ENCODE measurements at regions not wholly inside any gene's neighbourhood (a gene's known extent, or its start where the extent isn't known, plus 50 kb on each side); places are given as distances from the start of the nearest gene placed in this dataset.

GRCh38 chr5:109950634-109951033 is 260.9 kb downstream of the MAN2A1 start:
- no peaks in the 10 kb centered on the region for H3K9me3 ChIP-seq (ENCODE audit: insufficient read depth in 2 of 2, low read depth in 1 of 2, low read length in 1 of 2)
- DNase-seq (ENCODE audit: low read depth in 1 of 2, low spot score in 2 of 2) (no peak), FAIRE-seq (no peak)
- no peak overlapping the region for H3K14ac ChIP-seq (ENCODE audit: insufficient read length)
- H4K8ac ChIP-seq (ENCODE audit: extremely low read depth, insufficient read depth, low read length): no peak overlapping the region
- no peak overlapping the region for H3K56ac ChIP-seq (replicated peaks; ENCODE audit: insufficient read length, low read depth, low read length)
- no peak overlapping the region for H4K5ac ChIP-seq (ENCODE audit: insufficient read length, low read depth, low read length)
- ChIA-PET POLR2A (ENCODE audit: partially characterized antibody) (no interaction called here), CTCF (ENCODE audit: partially characterized antibody) (interaction anchor here (1.4 to 6.3 kb wide), 3 partner anchors 10 to 87 kb away, joined by 3 to 26 read pairs (median 4); no protein-coding TSS in a partner anchor)
- no peak overlapping the region for H2BK120ac ChIP-seq (replicated peaks; ENCODE audit: low read depth, low read length)
- TF ChIP-seq HDAC2 (IDR thresholded peaks at IDR 0.05; ENCODE audit: borderline replicate concordance in 1 of 2, low read depth in 2 of 2, low read length in 2 of 2) (no peak), CREB1 (IDR thresholded peaks at IDR 0.05) (no peak), CHD2 (IDR thresholded peaks at IDR 0.05; ENCODE audit: low read length) (no peak), CEBPB (IDR thresholded peaks at IDR 0.05; ENCODE audit: low read depth, low read length) (no peak), EZH2 (IDR thresholded peaks at IDR 0.05; ENCODE audit: low read depth, low read length, severe bottlenecking) (no peak), EGR1 (IDR thresholded peaks at IDR 0.05; ENCODE audit: borderline replicate concordance, low read depth, low read length) (no peak), SRF (IDR thresholded peaks at IDR 0.05; ENCODE audit: low read depth, low read length) (no peak)
- H2BK12ac ChIP-seq (ENCODE audit: low read depth, low read length): no peak overlapping the region
- no peak overlapping the region for H3K4me2 ChIP-seq (ENCODE audit: insufficient read depth in 1 of 2, low read depth in 2 of 2, low read length in 2 of 2)
- no peak overlapping the region for H3K23ac ChIP-seq (ENCODE audit: insufficient read length)
- H2AFZ ChIP-seq (ENCODE audit: low read length): no peak overlapping the region
- no peak overlapping the region for H2BK20ac ChIP-seq (ENCODE audit: low read length)
- no peaks in the 10 kb centered on the region for H4K20me1 ChIP-seq (replicated peaks in 1 of 2; ENCODE audit: control insufficient read depth in 1 of 2, insufficient read depth in 2 of 2, low read length in 2 of 2)
- H3K79me1 ChIP-seq (ENCODE audit: low read depth, low read length): no peaks in the 10 kb centered on the region
- no peak overlapping the region for H3K4ac ChIP-seq (replicated peaks; ENCODE audit: insufficient read length, low read depth, low read length)
- no peak overlapping the region for H2BK5ac ChIP-seq (ENCODE audit: low read depth, low read length)
- no peak overlapping the region for H2BK15ac ChIP-seq (ENCODE audit: low read length)
- no peaks in the 10 kb centered on the region for H3K23me2 ChIP-seq (ENCODE audit: low read depth, low read length)
- H3K4me3 ChIP-seq (ENCODE audit: extremely low read depth in 1 of 4, insufficient read depth in 2 of 4, low read depth in 3 of 4, low read length in 4 of 4): no peak overlapping the region
- no peaks in the 10 kb centered on the region for H3K27me3 ChIP-seq (replicated peaks in 1 of 4; ENCODE audit: control insufficient read depth in 3 of 4, extremely low read depth in 1 of 4, insufficient read depth in 3 of 4, low read length in 3 of 4)
- H3K18ac ChIP-seq (ENCODE audit: extremely low read depth, low read length): no peak overlapping the region
- H3K9ac ChIP-seq (replicated peaks in 1 of 4; ENCODE audit: extremely low read depth in 1 of 4, low read depth in 3 of 4, low read length in 3 of 4): no peak overlapping the region
- no peak overlapping the region for H3K27ac ChIP-seq (ENCODE audit: low read depth, low read length)
- H4K91ac ChIP-seq (replicated peaks; ENCODE audit: insufficient read length, low read length): no peak overlapping the region
- H3K4me1 ChIP-seq (replicated peaks in 1 of 4; ENCODE audit: control insufficient read depth in 3 of 4, insufficient read depth in 4 of 4, low read length in 3 of 4): no peaks in the 10 kb centered on the region
- H3K79me2 ChIP-seq (ENCODE audit: control insufficient read depth in 1 of 2, insufficient read depth in 2 of 2, low read length in 2 of 2): no peaks in the 10 kb centered on the region
- H2AK5ac ChIP-seq (ENCODE audit: low read depth, low read length): no peak overlapping the region
- H3K36me3 ChIP-seq (ENCODE audit: control insufficient read depth in 2 of 4, insufficient read depth in 4 of 4, low read length in 3 of 4): no peaks in the 10 kb centered on the region
